ENCODE measurements at regions not wholly inside any gene's neighbourhood (a gene's known extent, or its start where the extent isn't known, plus 50 kb on each side); places are given as distances from the start of the nearest gene placed in this dataset.

GRCh38 chr16:5354645-5355044 is 257.1 kb upstream of the EEF2KMT start:
- no peak for TF ChIP-seq CTCF (IDR thresholded peaks at IDR 0.05)
- TF ChIP-seq POLR2A (IDR thresholded peaks at IDR 0.05): no peak

All from transverse colon (tissue), 3 donors.